ENCODE measurements at regions not wholly inside any gene's neighbourhood (a gene's known extent, or its start where the extent isn't known, plus 50 kb on each side); places are given as distances from the start of the nearest gene placed in this dataset.

GRCh38 chr10:43793704-43794103, 145.0 kb upstream of the ZNF32 start:
- Histone ChIP-seq H3K4me3 (no peak overlapping the region), H3K4me1 (peaks cover 0 to 8% (median 0%) of the 10 kb centered on the region in 9 donors), H3K27me3 (no peaks in the 10 kb centered on the region), H3K27ac (no peak overlapping the region), H3K9me3 (no peaks in the 10 kb centered on the region), H3K36me3 (no peaks in the 10 kb centered on the region)
- ATAC-seq, result no peak
- intact Hi-C loops (cut with DNase I), result no loop called here
- DNase-seq, result no peak
- 92 to 97% methylated on average over 6 of the region's 6 CpGs for WGBS, 2 donors
- TF ChIP-seq CTCF (IDR thresholded peaks at IDR 0.05), result no peak

GRCh38 chr10:43790147-43790546, 141.5 kb upstream of the ZNF32 start:
- intact Hi-C loops (cut with DNase I), result no loop called here
- Histone ChIP-seq H3K36me3 (no peaks in the 10 kb centered on the region), H3K4me3 (no peak overlapping the region), H3K9me3 (no peaks in the 10 kb centered on the region), H3K4me1 (peaks cover 0 to 8% (median 0%) of the 10 kb centered on the region in 9 donors), H3K27me3 (no peaks in the 10 kb centered on the region), H3K27ac (peak overlapping the region in 1 of 10 donors; percentile 16)
- DNase-seq (no peak), ATAC-seq (no peak)
- no peak for TF ChIP-seq CTCF (IDR thresholded peaks at IDR 0.05)
- 95 to 97% methylated on average over 11 of the region's 11 CpGs for WGBS, 2 donors

GRCh38 chr10:43785252-43785651, 136.6 kb upstream of the ZNF32 start:
- intact Hi-C loops (cut with DNase I), result no loop called here
- Histone ChIP-seq H3K4me1 (peaks cover 0 to 13% (median 5%) of the 10 kb centered on the region in 9 donors), H3K36me3 (no peaks in the 10 kb centered on the region), H3K27ac (no peak overlapping the region), H3K27me3 (no peaks in the 10 kb centered on the region), H3K9me3 (no peaks in the 10 kb centered on the region), H3K4me3 (no peak overlapping the region)
- peak in 6 of 9 donors; percentile 12 to 42 (median 27) for TF ChIP-seq CTCF (IDR thresholded peaks at IDR 0.05)
- ATAC-seq (peak in 4 of 8 donors; percentile 25 to 72 (median 37)), DNase-seq (no peak)
- 82 to 84% methylated on average over 2 of the region's 2 CpGs for WGBS, 2 donors

- ATAC-seq, result no peak
- intact Hi-C loops (cut with DNase I), result loop anchor here in 3 of 10 donors (5.0 kb wide), 1 partner anchor 91 kb away; no protein-coding TSS in a partner anchor
- no peaks in the 10 kb centered on the region for H3K36me3 ChIP-seq
- peaks cover 0 to 21% (median 7%) of the 10 kb centered on the region in 9 donors for H3K4me1 ChIP-seq
- no peak for DNase-seq
- WGBS, 2 donors, result 96 to 97% methylated on average over 6 of the region's 6 CpGs
- H3K4me3 ChIP-seq, result no peak overlapping the region
- H3K9me3 ChIP-seq, result no peaks in the 10 kb centered on the region
- H3K27ac ChIP-seq, result no peak overlapping the region
- no peaks in the 10 kb centered on the region for H3K27me3 ChIP-seq
- no peak for TF ChIP-seq CTCF (IDR thresholded peaks at IDR 0.05)
These were observed 134.1 kb upstream of the ZNF32 start for GRCh38 chr10:43782814-43783213.

Data from heart right ventricle (tissue), 16 donors.